DND-41 (cell line): ENCODE measurements at regions not wholly inside any gene's neighbourhood (a gene's known extent, or its start where the extent isn't known, plus 50 kb on each side); places are given as distances from the start of the nearest gene placed in this dataset.

Source experiments
- EZH2 ChIP-seq: IDR thresholded peaks from 3 replicates; pipeline ENCODE4 v1.6.1; 2012; ENCODE audit warnings: borderline replicate concordance, low read depth, mild to moderate bottlenecking, moderate library complexity, low read length, inconsistent platforms; ENCODE audit not compliant: severe bottlenecking
- TF ChIP-seq, protein P1 (sequence below): IDR thresholded peaks from 2 replicates; pipeline ENCODE4 v1.5.1; 2012; ENCODE audit warnings: borderline replicate concordance, low read length, moderate library complexity, mild to moderate bottlenecking; ENCODE audit not compliant: poor library complexity, severe bottlenecking; ENCODE audit errors: extremely low read depth

DNA sequence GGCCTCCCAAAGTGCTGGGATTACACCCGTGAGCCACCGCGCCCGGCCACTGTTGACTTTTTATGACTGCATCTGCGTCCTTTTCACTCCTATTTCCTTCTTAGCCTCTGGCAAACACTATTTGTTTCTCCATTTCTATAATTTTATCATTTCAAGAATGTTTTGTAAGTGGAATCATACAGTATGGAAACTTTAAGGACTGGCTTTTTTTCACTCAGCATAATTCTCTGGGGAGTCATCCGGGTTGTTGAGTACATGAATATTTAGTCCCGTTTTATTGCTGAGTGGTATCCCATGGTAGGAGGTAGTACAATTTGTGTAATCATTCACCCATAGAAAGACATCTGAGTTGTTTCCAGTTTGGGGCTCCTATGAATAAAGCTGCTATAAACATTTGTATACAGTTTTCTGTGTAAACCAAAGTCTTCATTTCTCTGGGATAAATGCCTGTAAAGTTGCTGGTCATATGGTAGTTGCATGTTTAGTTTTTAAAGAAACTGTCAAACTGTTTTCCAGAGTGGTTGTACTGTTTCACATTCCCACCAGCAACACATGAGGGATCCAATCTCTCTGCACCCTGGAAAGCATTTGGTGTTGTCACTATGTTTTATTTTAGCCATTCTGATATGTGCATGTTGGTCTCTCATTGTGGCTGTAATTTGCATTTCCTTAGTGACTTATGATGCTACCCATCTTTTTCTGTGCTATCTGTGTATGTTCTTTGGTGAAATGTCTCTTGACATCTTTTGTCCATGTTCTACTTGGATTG lies 139.6 kb upstream of the EEPD1 start:
- TF ChIP-seq, protein P1, sequence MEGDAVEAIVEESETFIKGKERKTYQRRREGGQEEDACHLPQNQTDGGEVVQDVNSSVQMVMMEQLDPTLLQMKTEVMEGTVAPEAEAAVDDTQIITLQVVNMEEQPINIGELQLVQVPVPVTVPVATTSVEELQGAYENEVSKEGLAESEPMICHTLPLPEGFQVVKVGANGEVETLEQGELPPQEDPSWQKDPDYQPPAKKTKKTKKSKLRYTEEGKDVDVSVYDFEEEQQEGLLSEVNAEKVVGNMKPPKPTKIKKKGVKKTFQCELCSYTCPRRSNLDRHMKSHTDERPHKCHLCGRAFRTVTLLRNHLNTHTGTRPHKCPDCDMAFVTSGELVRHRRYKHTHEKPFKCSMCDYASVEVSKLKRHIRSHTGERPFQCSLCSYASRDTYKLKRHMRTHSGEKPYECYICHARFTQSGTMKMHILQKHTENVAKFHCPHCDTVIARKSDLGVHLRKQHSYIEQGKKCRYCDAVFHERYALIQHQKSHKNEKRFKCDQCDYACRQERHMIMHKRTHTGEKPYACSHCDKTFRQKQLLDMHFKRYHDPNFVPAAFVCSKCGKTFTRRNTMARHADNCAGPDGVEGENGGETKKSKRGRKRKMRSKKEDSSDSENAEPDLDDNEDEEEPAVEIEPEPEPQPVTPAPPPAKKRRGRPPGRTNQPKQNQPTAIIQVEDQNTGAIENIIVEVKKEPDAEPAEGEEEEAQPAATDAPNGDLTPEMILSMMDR, result no peak
- TF ChIP-seq EZH2, result no peak
